Skin epidermis (tissue), 12 donors: ENCODE measurements at regions not wholly inside any gene's neighbourhood (a gene's known extent, or its start where the extent isn't known, plus 50 kb on each side); places are given as distances from the start of the nearest gene placed in this dataset.
"Not testable (repeated sequence)": the region's sequence is repeated elsewhere in the genome, so short reads cannot be mapped to it uniquely, and the experiment has no call there.

Source experiments
- H3K27ac ChIP-seq, 21 experiments: fragments of 200-600 bp; sonication (generic) in 11 of 21; one replicate each; pipeline ENCODE4 v1.5.0; 2020; ENCODE audit warnings: mild to moderate bottlenecking in 3 of 21, inconsistent platforms in 2 of 21, moderate library complexity in 2 of 21
- H3K4me3 ChIP-seq, 7 experiments: fragments of 200-600 bp; sonication (generic) in 2 of 7; one replicate each; pipeline ENCODE4 v1.5.0; 2020; ENCODE audit warnings: inconsistent platforms in 2 of 7, mild to moderate bottlenecking in 2 of 7, moderate library complexity in 1 of 7

DNA sequence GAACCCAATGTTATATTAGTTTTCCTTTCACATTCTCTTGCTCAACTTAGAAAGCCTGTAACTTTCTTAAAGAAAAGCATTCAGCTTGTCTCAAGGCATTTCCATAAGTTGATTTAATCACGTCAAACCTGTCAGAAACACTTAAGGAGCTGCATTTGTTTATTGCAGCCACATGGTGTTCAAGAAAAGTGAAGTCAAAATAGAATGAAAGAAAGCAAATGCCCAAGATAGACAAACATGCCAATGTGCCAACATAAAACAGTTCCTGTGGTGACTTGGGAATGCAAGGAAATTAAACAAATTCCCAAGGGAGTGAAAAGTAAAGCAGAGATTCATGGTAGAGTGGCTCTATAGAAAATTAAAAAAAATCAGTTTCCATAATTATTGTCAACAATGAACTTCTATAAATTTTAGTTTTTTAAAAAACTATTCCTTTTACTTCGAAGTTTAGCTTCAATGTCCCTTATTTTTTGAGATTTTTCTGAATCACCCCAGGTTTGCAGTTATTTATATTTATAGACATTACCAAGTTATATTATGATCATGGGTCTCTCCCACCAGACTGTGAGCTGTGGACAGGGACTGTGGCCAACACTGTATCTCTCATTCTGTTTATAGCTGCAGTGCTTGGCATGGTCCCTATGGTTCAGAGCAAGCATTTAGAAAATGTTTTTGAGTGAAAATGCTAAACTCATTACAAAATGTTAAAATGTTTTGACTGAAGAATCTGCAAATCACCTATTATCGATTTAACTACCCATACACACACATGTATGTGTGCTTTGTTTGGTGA lies 887.4 kb downstream of the REEP3 start:
- no peak overlapping the region for H3K4me3 ChIP-seq
- H3K27ac ChIP-seq: no peak overlapping the region

GRCh38 chr10:64409349-64409748 lies 888.1 kb downstream of the REEP3 start:
- no peak overlapping the region for H3K4me3 ChIP-seq
- H3K27ac ChIP-seq: no peak overlapping the region

DNA sequence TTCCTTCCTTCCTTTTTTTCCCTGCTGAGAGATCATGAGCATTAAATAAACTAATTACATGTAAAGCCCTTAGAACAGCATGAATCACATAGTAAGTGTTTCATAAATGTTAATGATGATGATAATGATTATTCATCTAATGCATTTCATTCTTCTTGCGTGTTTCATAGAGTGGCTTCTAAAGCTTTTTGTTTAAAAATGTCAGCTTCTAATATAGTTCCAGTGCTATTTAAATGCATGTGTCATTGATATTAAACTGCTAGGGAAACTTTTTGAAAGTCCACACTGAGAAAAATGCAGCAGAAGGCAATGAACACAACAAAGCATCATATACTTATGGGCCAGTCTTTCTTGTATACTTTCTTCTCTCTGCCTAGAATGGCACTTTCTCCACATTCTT lies 894.8 kb downstream of the REEP3 start:
- Histone ChIP-seq H3K27ac (no peak overlapping the region), H3K4me3 (no peak overlapping the region)

DNA sequence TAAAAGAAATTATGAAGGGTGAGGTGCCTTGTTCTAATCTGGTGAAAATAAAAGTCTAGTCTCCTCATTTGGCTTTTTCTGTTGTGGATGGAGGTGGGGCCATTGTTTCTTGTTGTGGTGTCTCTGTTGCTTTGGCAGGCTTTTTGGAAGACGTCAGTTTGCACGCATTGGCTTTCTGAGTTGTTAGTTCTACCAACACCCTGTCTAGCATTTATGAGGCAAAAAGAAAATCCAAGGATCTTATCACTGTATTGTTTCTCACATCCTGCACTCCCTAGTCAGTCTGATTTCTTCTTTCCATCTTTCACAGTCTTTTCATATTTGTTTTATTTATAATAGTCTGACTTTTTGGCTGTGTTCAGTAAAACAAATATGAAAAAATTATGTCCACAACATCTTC lies 898.3 kb downstream of the REEP3 start:
- no peak overlapping the region for H3K27ac ChIP-seq
- H3K4me3 ChIP-seq: no peak overlapping the region

GRCh38 chr10:64426745-64427144 lies 905.5 kb downstream of the REEP3 start:
- no peak overlapping the region for H3K27ac ChIP-seq
- H3K4me3 ChIP-seq: no peak overlapping the region

- H3K27ac ChIP-seq: no peak overlapping the region
- no peak overlapping the region for H3K4me3 ChIP-seq
These were observed 909.6 kb downstream of the REEP3 start for GRCh38 chr10:64430690-64431323.

DNA sequence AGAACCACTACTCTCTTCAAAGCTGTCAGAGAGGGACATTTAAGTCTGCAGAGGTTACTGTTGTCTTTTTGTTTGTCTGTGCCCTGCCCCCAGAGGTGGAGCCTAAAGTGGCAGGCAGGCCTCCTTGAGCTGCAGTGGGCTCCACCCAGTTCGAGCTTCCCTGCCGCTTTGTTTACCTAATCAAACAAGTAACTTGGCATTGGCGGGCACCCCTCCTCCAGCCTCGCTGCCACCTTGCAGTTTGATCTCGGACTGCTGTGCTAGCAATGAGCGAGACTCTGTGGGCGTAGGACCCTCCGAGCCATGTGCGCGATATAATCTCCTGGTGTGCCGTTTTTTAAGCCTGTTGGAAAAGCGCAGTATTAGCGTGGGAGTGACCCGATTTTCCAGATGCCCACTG lies 920.7 kb downstream of the REEP3 start:
- H3K4me3 ChIP-seq, H3K27ac ChIP-seq: not testable (repeated sequence)

GRCh38 chr10:64444163-64444562 lies 923.0 kb downstream of the REEP3 start:
- no peak overlapping the region for H3K27ac ChIP-seq
- H3K4me3 ChIP-seq: no peak overlapping the region

- Histone ChIP-seq H3K27ac (no peak overlapping the region), H3K4me3 (no peak overlapping the region)
These were observed 923.4 kb downstream of the REEP3 start for GRCh38 chr10:64444564-64444963.

GRCh38 chr10:64449603-64450002 lies 928.4 kb downstream of the REEP3 start:
- H3K4me3 ChIP-seq: no peak overlapping the region
- no peak overlapping the region for H3K27ac ChIP-seq

DNA sequence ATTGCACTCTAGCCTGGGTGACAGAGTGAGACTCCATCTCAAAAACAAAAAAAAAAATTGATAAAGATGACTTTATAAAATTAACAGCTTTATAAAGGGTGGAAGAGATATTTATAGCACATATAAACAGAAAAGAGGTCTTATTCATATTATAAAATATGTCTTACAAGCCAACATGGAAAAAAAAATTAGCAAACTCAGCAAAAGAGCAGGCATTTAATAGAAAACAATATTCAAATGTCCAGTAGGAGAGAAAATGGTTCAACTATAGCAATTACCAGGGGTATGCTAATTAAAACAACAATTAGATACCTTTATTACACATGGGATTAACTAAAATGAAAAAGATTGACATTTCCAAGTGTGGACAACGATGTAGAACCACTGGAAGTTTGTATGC lies 929.1 kb downstream of the REEP3 start:
- H3K27ac ChIP-seq: no peak overlapping the region
- H3K4me3 ChIP-seq: no peak overlapping the region

DNA sequence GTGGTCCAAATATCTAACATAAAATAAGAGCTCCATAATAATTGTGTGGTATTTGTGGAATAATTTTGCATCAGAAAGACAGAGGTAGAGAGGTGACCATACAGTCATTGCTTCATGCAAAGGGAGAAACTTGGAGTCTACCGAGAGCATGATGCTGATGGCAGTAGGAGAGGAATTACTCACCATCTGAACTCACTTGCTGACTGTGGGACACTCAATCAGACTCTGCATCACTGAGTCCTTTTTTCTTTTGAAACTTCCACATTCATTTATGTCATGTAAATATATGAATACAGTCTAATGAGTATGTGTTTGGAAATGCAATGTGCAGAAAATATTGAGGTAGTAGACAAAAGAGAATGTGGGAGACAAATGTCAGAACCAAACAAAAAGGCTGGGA lies 933.8 kb downstream of the REEP3 start:
- H3K27ac ChIP-seq: no peak overlapping the region
- H3K4me3 ChIP-seq: no peak overlapping the region

- Histone ChIP-seq H3K4me3 (no peak overlapping the region), H3K27ac (no peak overlapping the region)
These were observed 937.1 kb downstream of the REEP3 start for GRCh38 chr10:64458306-64458705.

DNA sequence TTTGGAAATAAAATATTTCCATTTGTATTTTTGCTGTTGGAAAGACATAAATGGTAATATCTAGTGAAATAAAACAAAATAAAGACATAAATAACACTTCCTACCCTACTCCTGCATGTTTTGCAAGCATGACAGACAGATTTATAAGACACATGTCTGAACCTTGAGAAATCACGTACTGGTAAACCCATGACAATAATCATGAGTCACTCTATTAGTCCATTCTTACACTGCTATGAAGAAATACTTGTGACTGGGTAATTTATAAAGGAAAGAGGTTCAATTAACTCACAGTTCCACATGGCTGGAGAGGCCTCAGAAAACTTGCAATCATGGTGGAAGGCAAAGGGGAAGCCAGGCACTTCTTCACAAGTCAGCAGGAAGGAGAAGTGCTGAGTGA lies 942.2 kb downstream of the REEP3 start:
- H3K4me3 ChIP-seq: no peak overlapping the region
- H3K27ac ChIP-seq: no peak overlapping the region

DNA sequence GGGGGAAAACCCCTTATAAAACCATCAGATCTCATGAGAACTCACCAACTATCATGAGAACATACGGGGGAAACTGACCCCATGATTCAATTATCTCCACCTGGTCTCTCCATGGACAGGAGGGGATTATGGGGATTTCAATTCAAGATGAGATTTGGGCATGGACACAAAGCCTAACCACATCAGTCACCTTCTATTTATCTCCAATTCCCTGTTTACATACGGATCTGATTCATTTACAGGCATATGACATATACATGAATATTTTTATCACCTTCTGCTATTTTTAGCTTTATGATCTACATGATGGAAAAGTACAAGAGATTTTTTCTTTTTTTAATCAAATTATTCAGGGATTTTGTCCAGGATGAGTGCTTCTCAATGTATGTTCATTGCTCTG lies 944.5 kb downstream of the REEP3 start:
- Histone ChIP-seq H3K27ac (no peak overlapping the region), H3K4me3 (no peak overlapping the region)

DNA sequence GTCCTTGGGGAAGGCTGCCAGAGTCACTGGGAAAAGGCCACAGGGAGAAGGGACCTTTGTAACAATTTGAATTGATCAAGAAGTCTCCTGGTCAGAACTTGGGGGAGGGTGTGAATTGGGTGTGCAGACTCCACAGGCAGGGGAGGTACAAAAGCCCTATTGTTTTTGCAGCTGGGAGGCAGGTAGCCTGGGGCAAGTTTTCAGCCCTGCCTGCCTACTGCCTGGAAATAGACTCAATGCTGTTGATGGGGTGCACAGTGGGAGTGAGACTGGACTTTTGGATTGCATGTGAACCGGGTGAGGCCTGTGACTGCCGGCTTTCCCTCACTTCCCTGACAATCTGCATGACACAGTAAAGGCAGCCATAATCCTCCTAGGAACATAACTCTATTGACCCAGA lies 947.0 kb downstream of the REEP3 start:
- no peak overlapping the region for H3K4me3 ChIP-seq
- H3K27ac ChIP-seq: no peak overlapping the region

- H3K27ac ChIP-seq: no peak overlapping the region
- H3K4me3 ChIP-seq: no peak overlapping the region
These were observed 955.3 kb downstream of the REEP3 start for GRCh38 chr10:64476506-64476905.

- no peak overlapping the region for H3K4me3 ChIP-seq
These were observed 956.6 kb downstream of the REEP3 start for GRCh38 chr10:64477791-64478190.

DNA sequence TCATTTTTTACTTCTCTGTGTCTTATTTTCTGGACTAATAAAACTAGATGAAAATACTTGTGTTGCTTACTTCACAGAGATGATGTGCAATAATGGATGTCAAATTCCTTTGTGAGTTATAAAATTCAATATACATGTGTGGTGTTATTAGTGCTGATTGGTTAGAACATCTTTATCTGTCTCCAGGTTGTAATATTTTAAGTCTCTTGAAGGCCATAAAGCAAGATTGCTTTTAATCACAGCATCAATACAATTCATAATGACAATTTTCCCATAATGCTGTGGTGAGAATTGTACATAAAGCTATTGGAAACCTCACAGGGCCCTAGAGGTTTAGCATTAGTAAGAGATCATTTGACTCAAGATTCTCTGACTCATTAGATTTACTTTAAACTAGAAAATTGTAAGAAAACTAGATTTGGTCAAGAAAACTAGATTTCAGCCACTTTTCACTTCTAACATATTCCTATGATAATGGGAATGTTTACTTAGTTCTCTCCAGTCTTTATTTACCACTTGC lies 963.7 kb downstream of the REEP3 start:
- Histone ChIP-seq H3K27ac (no peak overlapping the region), H3K4me3 (no peak overlapping the region)

More at GRCh38 chr10:64477791-64478190, 956.6 kb downstream of the REEP3 start:
- H3K27ac ChIP-seq: no peak overlapping the region

- no peak overlapping the region for H3K4me3 ChIP-seq
- H3K27ac ChIP-seq: no peak overlapping the region
These were observed 964.9 kb downstream of the REEP3 start for GRCh38 chr10:64486149-64486548.

GRCh38 chr10:64486901-64487300 lies 965.7 kb downstream of the REEP3 start:
- H3K4me3 ChIP-seq: no peak overlapping the region

More at GRCh38 chr10:64486901-64487300, 965.7 kb downstream of the REEP3 start:
- H3K27ac ChIP-seq: no peak overlapping the region
